HEK293T (cell line): ENCODE measurements at regions not wholly inside any gene's neighbourhood (a gene's known extent, or its start where the extent isn't known, plus 50 kb on each side); places are given as distances from the start of the nearest gene placed in this dataset.

Experiments
- CTCF ChIA-PET: fragments of 350-600 bp; formaldehyde crosslinking; extraction: SDS; loops from one replicate; lab custom pipeline; 2021; ENCODE audit warnings: antibody characterized with exemption, inconsistent platforms; lab: Yijun Ruan, JAX
- POLR2A ChIA-PET: fragments of 350-600 bp; formaldehyde crosslinking; extraction: SDS; loops from one replicate; lab custom pipeline; 2020; ENCODE audit warnings: antibody characterized with exemption, inconsistent platforms; lab: Yijun Ruan, JAX
- DNase-seq: peaks from one replicate; pipeline ENCODE4 v3.0.0; 2012; ENCODE audit warnings: mixed read lengths; ENCODE audit errors: extremely low spot score
- ARNT ChIP-seq: fragments of 450-650 bp; IDR thresholded peaks from 2 replicates; pipeline ENCODE4 v1.6.1; 2017; ENCODE audit warnings: mild to moderate bottlenecking
- BHLHE40 ChIP-seq: fragments of 450-650 bp; IDR thresholded peaks from 2 replicates; pipeline ENCODE4 v1.6.1; 2016; ENCODE audit warnings: mild to moderate bottlenecking, moderate library complexity, borderline replicate concordance
- CTBP1 ChIP-seq: fragments of 450-650 bp; IDR thresholded peaks from 2 replicates; pipeline ENCODE4 v1.6.1; 2016; ENCODE audit warnings: borderline replicate concordance
- ELF4 ChIP-seq: fragments of 450-650 bp; IDR thresholded peaks from 2 replicates; pipeline ENCODE4 v1.6.1; 2017; ENCODE audit warnings: antibody characterized with exemption
- FOXA1 ChIP-seq: fragments of 450-650 bp; IDR thresholded peaks from 2 replicates; pipeline ENCODE4 v1.6.1; 2016; ENCODE audit warnings: mild to moderate bottlenecking
- FOXK2 ChIP-seq: fragments of 450-650 bp; IDR thresholded peaks from 2 replicates; pipeline ENCODE4 v1.6.1; 2016; ENCODE audit warnings: mild to moderate bottlenecking
- FOXM1 ChIP-seq: fragments of 450-650 bp; IDR thresholded peaks from 2 replicates; pipeline ENCODE4 v1.6.1; 2017; ENCODE audit warnings: mild to moderate bottlenecking, borderline replicate concordance
- HDGF ChIP-seq: fragments of 450-650 bp; IDR thresholded peaks from 2 replicates; pipeline ENCODE4 v1.6.1; 2017; ENCODE audit warnings: antibody characterized with exemption, borderline replicate concordance
- L3MBTL2 ChIP-seq: fragments of 450-650 bp; conservative IDR thresholded peaks from 2 replicates; pipeline ENCODE4 v1.6.1; 2016; ENCODE audit warnings: mild to moderate bottlenecking
- LEF1 ChIP-seq: fragments of 450-650 bp; IDR thresholded peaks from 2 replicates; pipeline ENCODE4 v1.6.1; 2017; ENCODE audit warnings: mild to moderate bottlenecking, borderline replicate concordance
- NFRKB ChIP-seq: fragments of 450-650 bp; IDR thresholded peaks from 2 replicates; pipeline ENCODE4 v1.6.1; 2016; ENCODE audit warnings: mild to moderate bottlenecking, moderate library complexity
- SP1 ChIP-seq: fragments of 450-650 bp; IDR thresholded peaks from 2 replicates; pipeline ENCODE4 v1.6.1; 2017
- SUZ12 ChIP-seq: fragments of 450-650 bp; IDR thresholded peaks from 2 replicates; pipeline ENCODE4 v1.6.1; 2016; ENCODE audit warnings: mild to moderate bottlenecking
- TARDBP ChIP-seq: fragments of 450-650 bp; IDR thresholded peaks from 2 replicates; pipeline ENCODE4 v1.6.1; 2016
- ZNF384 ChIP-seq: fragments of 450-650 bp; IDR thresholded peaks from 2 replicates; pipeline ENCODE4 v1.6.1; 2016
- TF ChIP-seq, protein P1 (sequence below): fragments of 450-650 bp; IDR thresholded peaks from 2 replicates; pipeline ENCODE4 v1.6.1; 2016

DNA sequence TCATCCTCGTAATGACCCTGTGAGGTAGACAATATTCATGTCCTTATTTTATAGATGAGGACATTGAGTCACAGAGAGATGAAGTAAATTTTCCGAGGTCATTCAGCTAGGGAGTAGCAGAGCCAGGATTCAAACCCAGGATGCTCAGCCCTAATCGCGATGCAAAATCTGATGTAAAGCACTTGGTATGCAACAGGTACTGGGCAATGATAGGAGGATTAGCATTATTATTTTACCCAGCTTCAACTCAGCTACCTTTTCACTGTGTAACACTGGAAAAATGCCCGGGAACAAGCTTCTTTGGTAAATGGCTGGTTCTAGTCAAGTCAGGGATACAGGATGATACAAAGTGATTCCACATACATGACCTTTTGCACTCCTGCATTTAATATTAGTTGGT, 88.7 kb downstream of the ATP1A1 start:
- CTCF ChIA-PET, result no interaction called here

DNA sequence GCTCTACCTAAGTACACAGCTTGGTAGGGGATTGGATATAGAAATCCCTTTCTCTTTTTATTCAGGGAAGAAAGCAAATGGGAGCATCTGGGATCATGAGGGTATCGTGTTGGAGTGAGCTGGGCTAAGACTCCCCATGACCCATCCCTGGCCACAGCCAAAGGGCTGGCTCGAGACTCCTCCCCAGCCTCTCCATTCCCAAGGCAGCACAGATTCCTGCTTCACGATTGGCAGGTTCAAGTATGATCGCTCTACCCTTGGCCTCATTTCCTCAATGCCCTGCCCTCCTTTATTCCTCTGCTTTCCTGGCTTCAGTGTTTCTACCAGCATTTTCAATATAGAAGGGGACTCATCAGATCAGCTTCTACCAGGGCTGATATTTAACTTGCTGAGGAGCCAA, 89.7 kb downstream of the ATP1A1 start:
- POLR2A ChIA-PET, result no interaction called here
- DNase-seq, result no peak
- CTCF ChIA-PET, result interaction anchor here (1.0 kb wide), 1 partner anchor 22 kb away, joined by 3 read pairs; no protein-coding TSS in a partner anchor
- TF ChIP-seq ELF4, result no peak
- no peak for TF ChIP-seq ARNT
- no peak for TF ChIP-seq TARDBP
- no peak for TF ChIP-seq BHLHE40
- no peak for TF ChIP-seq SUZ12
- no peak for TF ChIP-seq FOXK2
- no peak for TF ChIP-seq SP1
- no peak for TF ChIP-seq NFRKB
- no peak for TF ChIP-seq ZNF384
- TF ChIP-seq, protein P1, sequence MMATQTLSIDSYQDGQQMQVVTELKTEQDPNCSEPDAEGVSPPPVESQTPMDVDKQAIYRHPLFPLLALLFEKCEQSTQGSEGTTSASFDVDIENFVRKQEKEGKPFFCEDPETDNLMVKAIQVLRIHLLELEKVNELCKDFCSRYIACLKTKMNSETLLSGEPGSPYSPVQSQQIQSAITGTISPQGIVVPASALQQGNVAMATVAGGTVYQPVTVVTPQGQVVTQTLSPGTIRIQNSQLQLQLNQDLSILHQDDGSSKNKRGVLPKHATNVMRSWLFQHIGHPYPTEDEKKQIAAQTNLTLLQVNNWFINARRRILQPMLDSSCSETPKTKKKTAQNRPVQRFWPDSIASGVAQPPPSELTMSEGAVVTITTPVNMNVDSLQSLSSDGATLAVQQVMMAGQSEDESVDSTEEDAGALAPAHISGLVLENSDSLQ, result no peak
- no peak for TF ChIP-seq L3MBTL2
- TF ChIP-seq LEF1, result no peak
- TF ChIP-seq CTBP1, result no peak
- no peak for TF ChIP-seq FOXM1
- no peak for TF ChIP-seq FOXA1
- TF ChIP-seq HDGF, result no peak

More for the DNA sequence above, 88.7 kb downstream of the ATP1A1 start:
- POLR2A ChIA-PET, result no interaction called here
- TF ChIP-seq SUZ12 (no peak), FOXM1 (no peak), TARDBP (no peak), NFRKB (no peak), L3MBTL2 (no peak), CTBP1 (no peak)
- no peak for DNase-seq

DNA sequence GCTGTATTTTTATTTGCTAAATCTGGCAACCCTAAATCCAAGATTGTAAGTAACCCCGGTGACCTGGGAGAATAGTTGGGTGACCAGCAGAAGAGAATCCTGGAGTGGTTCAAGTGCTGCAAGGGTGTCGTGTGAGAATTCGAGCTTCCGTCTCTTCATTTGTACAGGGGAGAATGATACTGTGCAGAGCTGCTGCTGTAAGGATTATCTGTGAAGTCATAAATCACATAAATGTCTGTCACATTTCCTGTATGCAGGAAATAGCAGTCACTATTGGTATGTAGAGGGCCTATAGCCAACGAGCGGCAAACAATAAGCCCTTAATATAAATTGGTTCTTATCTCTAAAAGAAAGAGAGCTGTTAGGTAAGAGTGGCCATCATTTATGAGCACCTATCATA, 90.7 kb downstream of the ATP1A1 start:
- ChIA-PET CTCF (interaction anchor here (0.9 kb wide), 1 partner anchor 325 kb away, joined by 5 read pairs; no protein-coding TSS in a partner anchor), POLR2A (interaction anchor here (1.5 kb wide), 1 partner anchor 45 kb away, joined by 5 read pairs; no protein-coding TSS in a partner anchor)
- DNase-seq, result no peak
- TF ChIP-seq, protein P1, result peak; percentile 60
- TF ChIP-seq BHLHE40, result no peak
